WTC11 (cell line): ENCODE measurements at regions not wholly inside any gene's neighbourhood (a gene's known extent, or its start where the extent isn't known, plus 50 kb on each side); places are given as distances from the start of the nearest gene placed in this dataset.

Experiments
- CBFB ChIP-seq: sonication (generic); formaldehyde crosslinking; IDR thresholded peaks from 2 replicates; pipeline ENCODE4 v1.8.1; 2022; ENCODE audit warnings: mild to moderate bottlenecking, low read depth, missing genetic modification reagents
- ETV6 ChIP-seq: sonication (generic); formaldehyde crosslinking; IDR thresholded peaks from 2 replicates; pipeline ENCODE4 v1.8.1; 2022; ENCODE audit warnings: mild to moderate bottlenecking, missing genetic modification reagents
- NFE2L1 ChIP-seq: sonication (generic); formaldehyde crosslinking; IDR thresholded peaks from 2 replicates; pipeline ENCODE4 v1.8.1; 2023; ENCODE audit warnings: missing genetic modification reagents
- NR2C2 ChIP-seq: sonication (generic); formaldehyde crosslinking; IDR thresholded peaks from 2 replicates; pipeline ENCODE4 v1.8.0; 2022; ENCODE audit warnings: mild to moderate bottlenecking, missing genetic modification reagents
- SMAD4 ChIP-seq: sonication (generic); formaldehyde crosslinking; IDR thresholded peaks from 2 replicates; pipeline ENCODE4 v1.8.0; 2022; ENCODE audit warnings: mild to moderate bottlenecking, missing genetic modification reagents
- ZNF121 ChIP-seq: sonication (generic); formaldehyde crosslinking; IDR thresholded peaks from 2 replicates; pipeline ENCODE4 v1.8.0; 2023; ENCODE audit warnings: missing genetic modification reagents
- ZNF263 ChIP-seq: sonication (generic); formaldehyde crosslinking; IDR thresholded peaks from 2 replicates; pipeline ENCODE4 v1.8.1; 2022; ENCODE audit warnings: low read depth, mild to moderate bottlenecking, moderate library complexity, missing genetic modification reagents
- TF ChIP-seq, protein P1 (sequence below): fragments of 200-600 bp; IDR thresholded peaks from 2 replicates; pipeline ENCODE4 v1.8.0; 2022; ENCODE audit warnings: antibody characterized with exemption
- TF ChIP-seq, protein P2 (sequence below): sonication (generic); formaldehyde crosslinking; IDR thresholded peaks from 2 replicates; pipeline ENCODE4 v1.8.0; 2022; ENCODE audit warnings: mild to moderate bottlenecking, missing genetic modification reagents
- TF ChIP-seq, protein P3 (sequence below): sonication (generic); formaldehyde crosslinking; IDR thresholded peaks from 2 replicates; pipeline ENCODE4 v1.8.0; 2022; ENCODE audit warnings: mild to moderate bottlenecking, missing genetic modification reagents
- TF ChIP-seq, protein P4 (sequence below): sonication (generic); formaldehyde crosslinking; IDR thresholded peaks from 2 replicates; pipeline ENCODE4 v1.8.1; 2022; ENCODE audit warnings: mild to moderate bottlenecking, missing genetic modification reagents, moderate library complexity, borderline replicate concordance
- TF ChIP-seq, protein P5 (sequence below): sonication (generic); formaldehyde crosslinking; IDR thresholded peaks from 2 replicates; pipeline ENCODE4 v1.8.1; 2023; ENCODE audit warnings: mild to moderate bottlenecking, moderate library complexity, missing genetic modification reagents
- TF ChIP-seq, protein P6 (sequence below): sonication (generic); formaldehyde crosslinking; IDR thresholded peaks from 2 replicates; pipeline ENCODE4 v1.8.0; 2023; ENCODE audit warnings: missing genetic modification reagents
- TF ChIP-seq, protein P7 (sequence below): sonication (generic); formaldehyde crosslinking; conservative IDR thresholded peaks from 2 replicates; pipeline ENCODE4 v1.8.1; 2022; ENCODE audit warnings: mild to moderate bottlenecking, missing genetic modification reagents

DNA sequence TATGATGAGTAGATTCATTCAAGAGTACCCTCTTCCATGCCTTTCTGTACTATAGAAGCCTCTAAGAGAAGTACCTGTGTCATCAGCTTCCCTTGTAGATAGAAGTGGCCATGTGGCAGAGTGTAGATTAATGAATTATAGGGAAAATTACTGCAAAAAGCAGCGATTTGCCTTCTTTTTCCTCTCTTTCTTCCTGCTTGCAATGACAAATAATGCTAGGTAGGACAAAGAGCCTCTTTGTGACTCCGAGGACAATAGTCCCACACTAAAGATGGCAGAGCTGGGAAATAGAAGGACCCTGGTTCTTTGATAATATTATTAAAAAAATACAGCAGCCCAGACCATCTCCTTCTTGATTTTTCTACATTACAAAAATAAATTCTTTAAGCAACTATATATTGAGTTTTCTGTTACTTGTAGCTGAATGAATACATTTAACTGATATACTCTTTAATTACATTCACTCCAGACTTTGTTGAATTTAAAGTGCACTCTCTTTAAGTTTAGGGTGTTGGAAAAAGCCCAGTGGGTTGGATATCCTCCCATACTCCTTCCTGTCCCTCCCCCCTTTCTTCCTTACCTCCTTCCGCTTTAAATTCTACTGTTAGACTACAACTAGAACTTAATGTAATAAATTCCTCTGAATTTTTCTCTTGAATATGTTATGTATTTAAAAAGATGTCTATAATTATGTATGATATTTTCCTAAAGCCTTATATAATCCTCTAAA, 198.2 kb upstream of the APP start:
- TF ChIP-seq, protein P1, sequence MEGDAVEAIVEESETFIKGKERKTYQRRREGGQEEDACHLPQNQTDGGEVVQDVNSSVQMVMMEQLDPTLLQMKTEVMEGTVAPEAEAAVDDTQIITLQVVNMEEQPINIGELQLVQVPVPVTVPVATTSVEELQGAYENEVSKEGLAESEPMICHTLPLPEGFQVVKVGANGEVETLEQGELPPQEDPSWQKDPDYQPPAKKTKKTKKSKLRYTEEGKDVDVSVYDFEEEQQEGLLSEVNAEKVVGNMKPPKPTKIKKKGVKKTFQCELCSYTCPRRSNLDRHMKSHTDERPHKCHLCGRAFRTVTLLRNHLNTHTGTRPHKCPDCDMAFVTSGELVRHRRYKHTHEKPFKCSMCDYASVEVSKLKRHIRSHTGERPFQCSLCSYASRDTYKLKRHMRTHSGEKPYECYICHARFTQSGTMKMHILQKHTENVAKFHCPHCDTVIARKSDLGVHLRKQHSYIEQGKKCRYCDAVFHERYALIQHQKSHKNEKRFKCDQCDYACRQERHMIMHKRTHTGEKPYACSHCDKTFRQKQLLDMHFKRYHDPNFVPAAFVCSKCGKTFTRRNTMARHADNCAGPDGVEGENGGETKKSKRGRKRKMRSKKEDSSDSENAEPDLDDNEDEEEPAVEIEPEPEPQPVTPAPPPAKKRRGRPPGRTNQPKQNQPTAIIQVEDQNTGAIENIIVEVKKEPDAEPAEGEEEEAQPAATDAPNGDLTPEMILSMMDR: no peak
- TF ChIP-seq ZNF121 (CRISPR knock-in tag): no peak
- no peak for TF ChIP-seq ZNF263 (CRISPR knock-in tag)
- TF ChIP-seq, protein P2, sequence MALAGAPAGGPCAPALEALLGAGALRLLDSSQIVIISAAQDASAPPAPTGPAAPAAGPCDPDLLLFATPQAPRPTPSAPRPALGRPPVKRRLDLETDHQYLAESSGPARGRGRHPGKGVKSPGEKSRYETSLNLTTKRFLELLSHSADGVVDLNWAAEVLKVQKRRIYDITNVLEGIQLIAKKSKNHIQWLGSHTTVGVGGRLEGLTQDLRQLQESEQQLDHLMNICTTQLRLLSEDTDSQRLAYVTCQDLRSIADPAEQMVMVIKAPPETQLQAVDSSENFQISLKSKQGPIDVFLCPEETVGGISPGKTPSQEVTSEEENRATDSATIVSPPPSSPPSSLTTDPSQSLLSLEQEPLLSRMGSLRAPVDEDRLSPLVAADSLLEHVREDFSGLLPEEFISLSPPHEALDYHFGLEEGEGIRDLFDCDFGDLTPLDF (CRISPR knock-in tag): no peak
- TF ChIP-seq SMAD4 (CRISPR knock-in tag): no peak
- TF ChIP-seq, protein P3, sequence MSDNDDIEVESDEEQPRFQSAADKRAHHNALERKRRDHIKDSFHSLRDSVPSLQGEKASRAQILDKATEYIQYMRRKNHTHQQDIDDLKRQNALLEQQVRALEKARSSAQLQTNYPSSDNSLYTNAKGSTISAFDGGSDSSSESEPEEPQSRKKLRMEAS: no peak
- TF ChIP-seq, protein P4, sequence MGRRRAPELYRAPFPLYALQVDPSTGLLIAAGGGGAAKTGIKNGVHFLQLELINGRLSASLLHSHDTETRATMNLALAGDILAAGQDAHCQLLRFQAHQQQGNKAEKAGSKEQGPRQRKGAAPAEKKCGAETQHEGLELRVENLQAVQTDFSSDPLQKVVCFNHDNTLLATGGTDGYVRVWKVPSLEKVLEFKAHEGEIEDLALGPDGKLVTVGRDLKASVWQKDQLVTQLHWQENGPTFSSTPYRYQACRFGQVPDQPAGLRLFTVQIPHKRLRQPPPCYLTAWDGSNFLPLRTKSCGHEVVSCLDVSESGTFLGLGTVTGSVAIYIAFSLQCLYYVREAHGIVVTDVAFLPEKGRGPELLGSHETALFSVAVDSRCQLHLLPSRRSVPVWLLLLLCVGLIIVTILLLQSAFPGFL: no peak
- TF ChIP-seq, protein P5, sequence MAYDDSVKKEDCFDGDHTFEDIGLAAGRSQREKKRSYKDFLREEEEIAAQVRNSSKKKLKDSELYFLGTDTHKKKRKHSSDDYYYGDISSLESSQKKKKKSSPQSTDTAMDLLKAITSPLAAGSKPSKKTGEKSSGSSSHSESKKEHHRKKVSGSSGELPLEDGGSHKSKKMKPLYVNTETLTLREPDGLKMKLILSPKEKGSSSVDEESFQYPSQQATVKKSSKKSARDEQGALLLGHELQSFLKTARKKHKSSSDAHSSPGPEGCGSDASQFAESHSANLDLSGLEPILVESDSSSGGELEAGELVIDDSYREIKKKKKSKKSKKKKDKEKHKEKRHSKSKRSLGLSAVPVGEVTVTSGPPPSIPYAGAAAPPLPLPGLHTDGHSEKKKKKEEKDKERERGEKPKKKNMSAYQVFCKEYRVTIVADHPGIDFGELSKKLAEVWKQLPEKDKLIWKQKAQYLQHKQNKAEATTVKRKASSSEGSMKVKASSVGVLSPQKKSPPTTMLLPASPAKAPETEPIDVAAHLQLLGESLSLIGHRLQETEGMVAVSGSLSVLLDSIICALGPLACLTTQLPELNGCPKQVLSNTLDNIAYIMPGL (CRISPR knock-in tag): no peak
- TF ChIP-seq, protein P6, sequence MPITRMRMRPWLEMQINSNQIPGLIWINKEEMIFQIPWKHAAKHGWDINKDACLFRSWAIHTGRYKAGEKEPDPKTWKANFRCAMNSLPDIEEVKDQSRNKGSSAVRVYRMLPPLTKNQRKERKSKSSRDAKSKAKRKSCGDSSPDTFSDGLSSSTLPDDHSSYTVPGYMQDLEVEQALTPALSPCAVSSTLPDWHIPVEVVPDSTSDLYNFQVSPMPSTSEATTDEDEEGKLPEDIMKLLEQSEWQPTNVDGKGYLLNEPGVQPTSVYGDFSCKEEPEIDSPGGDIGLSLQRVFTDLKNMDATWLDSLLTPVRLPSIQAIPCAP (CRISPR knock-in tag): no peak
- no peak for TF ChIP-seq ETV6 (CRISPR knock-in tag)
- no peak for TF ChIP-seq NFE2L1
- TF ChIP-seq, protein P7, sequence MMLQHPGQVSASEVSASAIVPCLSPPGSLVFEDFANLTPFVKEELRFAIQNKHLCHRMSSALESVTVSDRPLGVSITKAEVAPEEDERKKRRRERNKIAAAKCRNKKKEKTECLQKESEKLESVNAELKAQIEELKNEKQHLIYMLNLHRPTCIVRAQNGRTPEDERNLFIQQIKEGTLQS (CRISPR knock-in tag): no peak
- no peak for TF ChIP-seq NR2C2
- no peak for TF ChIP-seq CBFB
